ENCODE measurements at regions not wholly inside any gene's neighbourhood (a gene's known extent, or its start where the extent isn't known, plus 50 kb on each side); places are given as distances from the start of the nearest gene placed in this dataset.

- H3K9me3 ChIP-seq (ENCODE audit: insufficient read depth, low read depth): no peaks in the 10 kb centered on the region
- H4K20me1 ChIP-seq (ENCODE audit: insufficient read depth): no peaks in the 10 kb centered on the region
- no peak overlapping the region for H3K27ac ChIP-seq
- no peak overlapping the region for H3K4me2 ChIP-seq
- no peaks in the 10 kb centered on the region for H3K4me1 ChIP-seq (replicated peaks; ENCODE audit: insufficient read depth)
- POLR2A ChIA-PET (ENCODE audit: unreplicated experiment): interaction anchor here (0.7 kb wide), 1 partner anchor 10 kb away, joined by 3 read pairs; no protein-coding TSS in a partner anchor
- intact Hi-C loops (cut with micrococcal nuclease; ENCODE audit: unreplicated experiment): no loop called here
- H3K27me3 ChIP-seq (ENCODE audit: insufficient read depth, low read depth): no peaks in the 10 kb centered on the region
- no peak for DNase-seq
- TF ChIP-seq CTCF (conservative IDR thresholded peaks at IDR 0.05) (no peak), EZH2 (IDR thresholded peaks at IDR 0.05; ENCODE audit: low read depth) (no peak)
- BruUV-seq (replicated peaks): no TSS peak
- H3K4me3 ChIP-seq: no peak overlapping the region
- H3K9me2 ChIP-seq (ENCODE audit: insufficient read depth): no peaks in the 10 kb centered on the region
- H3F3A ChIP-seq (ENCODE audit: insufficient read depth, low read depth): no peaks in the 10 kb centered on the region
- H3K36me3 ChIP-seq (ENCODE audit: low read depth): no peaks in the 10 kb centered on the region
- H3K79me2 ChIP-seq (ENCODE audit: low read depth): no peaks in the 10 kb centered on the region
- CTCF ChIA-PET: no interaction called here
- H2AFZ ChIP-seq: no peak overlapping the region
These were observed 590.6 kb upstream of the SOX9 start for GRCh38 chr17:71530248-71530647.

GRCh38 chr17:71535321-71535720 is 585.5 kb upstream of the SOX9 start:
- Histone ChIP-seq H3K27ac (no peak overlapping the region), H3K9me3 (ENCODE audit: insufficient read depth, low read depth) (no peaks in the 10 kb centered on the region), H3K4me3 (no peak overlapping the region), H3K36me3 (ENCODE audit: low read depth) (no peaks in the 10 kb centered on the region), H3K4me1 (replicated peaks; ENCODE audit: insufficient read depth) (no peaks in the 10 kb centered on the region), H3F3A (ENCODE audit: insufficient read depth, low read depth) (no peaks in the 10 kb centered on the region), H3K27me3 (ENCODE audit: insufficient read depth, low read depth) (no peaks in the 10 kb centered on the region), H4K20me1 (ENCODE audit: insufficient read depth) (no peaks in the 10 kb centered on the region), H2AFZ (no peak overlapping the region), H3K9me2 (ENCODE audit: insufficient read depth) (no peaks in the 10 kb centered on the region), H3K79me2 (ENCODE audit: low read depth) (no peaks in the 10 kb centered on the region), H3K4me2 (no peak overlapping the region)
- intact Hi-C loops (cut with micrococcal nuclease; ENCODE audit: unreplicated experiment): no loop called here
- TF ChIP-seq EZH2 (IDR thresholded peaks at IDR 0.05; ENCODE audit: low read depth): no peak
- no peak for TF ChIP-seq CTCF (conservative IDR thresholded peaks at IDR 0.05)
- DNase-seq: no peak
- ChIA-PET POLR2A (ENCODE audit: unreplicated experiment) (no interaction called here), CTCF (no interaction called here)
- BruUV-seq (replicated peaks): no TSS peak

- Histone ChIP-seq H3K9me2 (ENCODE audit: insufficient read depth) (no peaks in the 10 kb centered on the region), H2AFZ (no peak overlapping the region), H3K4me1 (replicated peaks; ENCODE audit: insufficient read depth) (no peaks in the 10 kb centered on the region), H3K36me3 (ENCODE audit: low read depth) (no peaks in the 10 kb centered on the region), H4K20me1 (ENCODE audit: insufficient read depth) (no peaks in the 10 kb centered on the region), H3K27ac (no peak overlapping the region), H3K79me2 (ENCODE audit: low read depth) (no peaks in the 10 kb centered on the region), H3F3A (ENCODE audit: insufficient read depth, low read depth) (no peaks in the 10 kb centered on the region), H3K9me3 (ENCODE audit: insufficient read depth, low read depth) (no peaks in the 10 kb centered on the region), H3K4me2 (no peak overlapping the region), H3K27me3 (ENCODE audit: insufficient read depth, low read depth) (no peaks in the 10 kb centered on the region), H3K4me3 (no peak overlapping the region)
- POLR2A ChIA-PET (ENCODE audit: unreplicated experiment): no interaction called here
- CTCF ChIA-PET: no interaction called here
- TF ChIP-seq EZH2 (IDR thresholded peaks at IDR 0.05; ENCODE audit: low read depth) (no peak), CTCF (conservative IDR thresholded peaks at IDR 0.05) (no peak)
- no peak for DNase-seq
- BruUV-seq (replicated peaks): no TSS peak
- intact Hi-C loops (cut with micrococcal nuclease; ENCODE audit: unreplicated experiment): no loop called here
These were observed 574.4 kb upstream of the SOX9 start for GRCh38 chr17:71546419-71546818.

All from PC-9 (cell line).